ENCODE measurements at regions not wholly inside any gene's neighbourhood (a gene's known extent, or its start where the extent isn't known, plus 50 kb on each side); places are given as distances from the start of the nearest gene placed in this dataset.

DNA sequence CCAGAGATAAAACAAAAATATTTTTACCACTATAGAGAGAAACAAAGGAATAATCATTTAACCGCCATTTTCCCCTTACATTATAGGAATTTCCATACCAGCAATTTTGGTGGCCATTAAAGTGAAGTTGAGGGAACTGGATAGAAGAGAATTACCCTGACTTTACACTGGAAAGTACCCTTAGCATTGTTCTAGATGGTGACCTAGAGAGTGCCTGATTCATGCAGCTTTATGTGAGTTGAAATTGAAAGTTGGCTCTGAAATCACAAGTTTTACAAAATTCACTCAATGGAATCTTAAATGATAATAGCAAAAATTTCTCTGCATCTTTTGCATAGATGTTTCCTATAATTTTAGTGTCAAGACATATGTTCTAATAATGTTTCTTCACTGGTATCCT is 55.7 kb upstream of the PREP start:
- TF ChIP-seq, protein P1, sequence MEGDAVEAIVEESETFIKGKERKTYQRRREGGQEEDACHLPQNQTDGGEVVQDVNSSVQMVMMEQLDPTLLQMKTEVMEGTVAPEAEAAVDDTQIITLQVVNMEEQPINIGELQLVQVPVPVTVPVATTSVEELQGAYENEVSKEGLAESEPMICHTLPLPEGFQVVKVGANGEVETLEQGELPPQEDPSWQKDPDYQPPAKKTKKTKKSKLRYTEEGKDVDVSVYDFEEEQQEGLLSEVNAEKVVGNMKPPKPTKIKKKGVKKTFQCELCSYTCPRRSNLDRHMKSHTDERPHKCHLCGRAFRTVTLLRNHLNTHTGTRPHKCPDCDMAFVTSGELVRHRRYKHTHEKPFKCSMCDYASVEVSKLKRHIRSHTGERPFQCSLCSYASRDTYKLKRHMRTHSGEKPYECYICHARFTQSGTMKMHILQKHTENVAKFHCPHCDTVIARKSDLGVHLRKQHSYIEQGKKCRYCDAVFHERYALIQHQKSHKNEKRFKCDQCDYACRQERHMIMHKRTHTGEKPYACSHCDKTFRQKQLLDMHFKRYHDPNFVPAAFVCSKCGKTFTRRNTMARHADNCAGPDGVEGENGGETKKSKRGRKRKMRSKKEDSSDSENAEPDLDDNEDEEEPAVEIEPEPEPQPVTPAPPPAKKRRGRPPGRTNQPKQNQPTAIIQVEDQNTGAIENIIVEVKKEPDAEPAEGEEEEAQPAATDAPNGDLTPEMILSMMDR (conservative IDR thresholded peaks at IDR 0.05): no peak
- no peak for TF ChIP-seq EZH2 (IDR thresholded peaks at IDR 0.05; ENCODE audit: low read depth)

Data from PC-9 (cell line).